ENCODE measurements at regions not wholly inside any gene's neighbourhood (a gene's known extent, or its start where the extent isn't known, plus 50 kb on each side); places are given as distances from the start of the nearest gene placed in this dataset.
A peak's percentile ranks its signal among the peaks of the same experiment; 100 is the strongest.

GRCh38 chr14:97266653-97267052 lies 469.5 kb downstream of the VRK1 start:
- no peak for DNase-seq
- Mint-ChIP-seq H3K4me1 (peaks cover 8% of the 10 kb centered on the region), H3K36me3 (ENCODE audit: low read depth) (no peaks in the 10 kb centered on the region), H3K4me3 (no peak overlapping the region), H3K9me3 (peaks cover 6% of the 10 kb centered on the region), H3K27me3 (ENCODE audit: low read depth, poor library complexity) (peaks cover 8% of the 10 kb centered on the region), H3K27ac (no peak overlapping the region)
- TF ChIP-seq, protein P1, sequence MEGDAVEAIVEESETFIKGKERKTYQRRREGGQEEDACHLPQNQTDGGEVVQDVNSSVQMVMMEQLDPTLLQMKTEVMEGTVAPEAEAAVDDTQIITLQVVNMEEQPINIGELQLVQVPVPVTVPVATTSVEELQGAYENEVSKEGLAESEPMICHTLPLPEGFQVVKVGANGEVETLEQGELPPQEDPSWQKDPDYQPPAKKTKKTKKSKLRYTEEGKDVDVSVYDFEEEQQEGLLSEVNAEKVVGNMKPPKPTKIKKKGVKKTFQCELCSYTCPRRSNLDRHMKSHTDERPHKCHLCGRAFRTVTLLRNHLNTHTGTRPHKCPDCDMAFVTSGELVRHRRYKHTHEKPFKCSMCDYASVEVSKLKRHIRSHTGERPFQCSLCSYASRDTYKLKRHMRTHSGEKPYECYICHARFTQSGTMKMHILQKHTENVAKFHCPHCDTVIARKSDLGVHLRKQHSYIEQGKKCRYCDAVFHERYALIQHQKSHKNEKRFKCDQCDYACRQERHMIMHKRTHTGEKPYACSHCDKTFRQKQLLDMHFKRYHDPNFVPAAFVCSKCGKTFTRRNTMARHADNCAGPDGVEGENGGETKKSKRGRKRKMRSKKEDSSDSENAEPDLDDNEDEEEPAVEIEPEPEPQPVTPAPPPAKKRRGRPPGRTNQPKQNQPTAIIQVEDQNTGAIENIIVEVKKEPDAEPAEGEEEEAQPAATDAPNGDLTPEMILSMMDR (IDR thresholded peaks at IDR 0.05), result no peak

GRCh38 chr14:97267509-97267908 lies 470.3 kb downstream of the VRK1 start:
- H3K9me3 Mint-ChIP-seq, result no peaks in the 10 kb centered on the region
- no peak for DNase-seq
- peaks cover 8% of the 10 kb centered on the region for H3K4me1 Mint-ChIP-seq
- H3K4me3 Mint-ChIP-seq, result no peak overlapping the region
- TF ChIP-seq, protein P1 (IDR thresholded peaks at IDR 0.05), result no peak
- H3K27me3 Mint-ChIP-seq (ENCODE audit: low read depth, poor library complexity), result peaks cover 8% of the 10 kb centered on the region
- no peak overlapping the region for H3K27ac Mint-ChIP-seq
- no peaks in the 10 kb centered on the region for H3K36me3 Mint-ChIP-seq (ENCODE audit: low read depth)

DNA sequence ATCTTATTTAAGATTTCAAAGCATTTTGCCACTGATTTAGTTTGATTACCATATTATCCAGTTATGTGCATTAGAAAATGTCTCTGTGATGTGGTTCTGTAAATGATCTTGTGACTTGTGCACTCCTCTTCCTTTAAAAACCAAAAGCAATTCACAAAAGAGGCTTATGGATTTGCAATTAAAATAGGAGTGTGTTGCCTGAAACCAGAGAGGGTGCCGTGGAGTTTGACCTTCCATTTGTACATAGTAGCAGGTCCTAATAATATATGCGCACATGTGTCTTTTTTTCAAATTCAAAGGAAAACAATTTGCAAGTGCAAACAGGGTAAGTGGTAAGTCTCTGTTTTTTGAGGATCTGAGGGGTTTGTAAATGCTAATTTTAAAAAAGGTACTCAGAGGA lies 470.9 kb downstream of the VRK1 start:
- Mint-ChIP-seq H3K36me3 (ENCODE audit: low read depth) (no peaks in the 10 kb centered on the region), H3K9me3 (no peaks in the 10 kb centered on the region), H3K4me1 (peaks cover 8% of the 10 kb centered on the region), H3K4me3 (no peak overlapping the region), H3K27ac (no peak overlapping the region), H3K27me3 (ENCODE audit: low read depth, poor library complexity) (peaks cover 8% of the 10 kb centered on the region)
- no peak for DNase-seq
- TF ChIP-seq, protein P1 (IDR thresholded peaks at IDR 0.05), result no peak

DNA sequence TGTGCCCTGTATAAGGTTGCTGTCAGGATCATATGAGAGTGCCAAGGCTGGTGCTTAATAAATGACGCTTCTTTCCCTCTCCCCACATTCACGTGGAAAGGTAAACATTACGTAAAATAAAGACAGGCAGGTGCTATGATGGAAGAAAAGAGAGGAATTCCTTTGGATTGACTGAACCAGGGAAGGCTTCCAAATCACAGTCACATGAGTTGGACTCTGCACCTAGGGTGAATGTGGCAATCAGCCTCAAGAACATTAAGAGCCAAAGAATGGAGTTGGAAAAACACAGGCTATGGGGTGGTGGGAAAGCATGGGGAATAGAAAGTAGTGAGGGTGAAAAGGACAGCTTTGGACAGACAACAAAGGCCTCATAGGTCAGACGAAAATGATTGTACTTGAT lies 473.1 kb downstream of the VRK1 start:
- Mint-ChIP-seq H3K4me1 (peaks cover 8% of the 10 kb centered on the region), H3K27ac (no peak overlapping the region), H3K9me3 (no peaks in the 10 kb centered on the region), H3K4me3 (no peak overlapping the region), H3K36me3 (ENCODE audit: low read depth) (no peaks in the 10 kb centered on the region), H3K27me3 (ENCODE audit: low read depth, poor library complexity) (peaks cover 8% of the 10 kb centered on the region)
- no peak for DNase-seq
- TF ChIP-seq, protein P1 (IDR thresholded peaks at IDR 0.05), result no peak

GRCh38 chr14:97271451-97271960 lies 474.3 kb downstream of the VRK1 start:
- Mint-ChIP-seq H3K4me1 (peaks cover 4% of the 10 kb centered on the region), H3K36me3 (ENCODE audit: low read depth) (no peaks in the 10 kb centered on the region), H3K27me3 (ENCODE audit: low read depth, poor library complexity) (peaks cover 7% of the 10 kb centered on the region), H3K4me3 (no peak overlapping the region), H3K9me3 (no peaks in the 10 kb centered on the region), H3K27ac (no peak overlapping the region)
- DNase-seq, result no peak
- TF ChIP-seq, protein P1 (IDR thresholded peaks at IDR 0.05), result no peak

- Mint-ChIP-seq H3K36me3 (ENCODE audit: low read depth) (no peaks in the 10 kb centered on the region), H3K4me3 (no peak overlapping the region), H3K4me1 (no peaks in the 10 kb centered on the region), H3K9me3 (no peaks in the 10 kb centered on the region), H3K27ac (peak overlapping the region; percentile 20), H3K27me3 (ENCODE audit: low read depth, poor library complexity) (peaks cover 7% of the 10 kb centered on the region)
- no peak for DNase-seq
- TF ChIP-seq, protein P1 (IDR thresholded peaks at IDR 0.05), result no peak
Observed at GRCh38 chr14:97273540-97273939, 476.4 kb downstream of the VRK1 start.

Data from nephron progenitor cell (in vitro differentiated cells).